ENCODE measurements at regions not wholly inside any gene's neighbourhood (a gene's known extent, or its start where the extent isn't known, plus 50 kb on each side); places are given as distances from the start of the nearest gene placed in this dataset.

DNA sequence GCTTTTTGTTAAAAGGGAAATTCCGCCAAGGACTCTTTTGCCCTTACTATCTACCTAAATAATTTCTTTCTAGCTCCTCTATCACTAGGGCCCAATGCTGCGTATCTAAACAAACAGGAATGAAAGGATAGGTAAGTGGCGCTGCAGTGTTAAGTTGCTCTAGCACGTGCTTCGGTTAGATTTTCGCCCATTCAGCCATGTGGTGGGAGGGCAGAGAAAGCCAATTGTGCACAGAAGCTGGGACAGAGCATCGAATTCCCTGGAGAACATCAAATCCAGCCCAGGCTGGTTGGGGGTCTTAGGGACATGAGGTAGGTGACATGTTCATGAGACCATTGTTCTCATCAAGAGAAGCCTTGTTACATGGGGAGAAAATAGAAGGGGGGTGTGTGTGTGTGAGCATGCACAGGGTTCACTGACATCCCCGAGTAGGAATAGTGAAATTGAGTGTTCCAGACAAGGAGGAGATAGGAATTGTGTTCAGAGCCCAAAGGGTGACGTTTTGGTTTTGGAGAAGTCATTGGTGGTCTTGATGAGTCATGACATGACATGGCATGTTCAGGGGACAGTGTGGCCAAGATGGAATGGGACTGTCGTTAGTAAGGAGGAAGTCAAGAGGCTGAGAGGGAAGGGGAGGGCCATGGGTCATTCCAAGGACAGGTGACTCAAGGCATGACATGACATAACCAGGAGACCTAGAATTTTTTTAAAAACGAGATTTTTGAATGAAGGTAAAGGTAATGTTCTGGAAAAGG lies 107.1 kb downstream of the TLR5 start:
- Histone ChIP-seq H3K27me3 (ENCODE audit: insufficient read depth) (no peaks in the 10 kb centered on the region; the same call in 1 of the 2 replicates), H4K20me1 (ENCODE audit: insufficient read depth) (no peaks in the 10 kb centered on the region), H3K79me2 (ENCODE audit: insufficient read depth) (no peaks in the 10 kb centered on the region), H3K4me3 (ENCODE audit: low read depth in 2 of 2, low read length in 1 of 2) (no peak overlapping the region), H2AFZ (ENCODE audit: low read depth) (no peak overlapping the region), H3K9me2 (no peaks in the 10 kb centered on the region), H3K4me2 (no peak overlapping the region), H3K9ac (no peak overlapping the region), H3K36me3 (replicated peaks in 1 of 2; ENCODE audit: control insufficient read depth in 1 of 2, insufficient read depth in 2 of 2, low read length in 1 of 2) (no peaks in the 10 kb centered on the region), H3K27ac (ENCODE audit: low read depth in 2 of 2, low read length in 1 of 2) (no peak overlapping the region), H3F3A (replicated peaks; ENCODE audit: insufficient read depth) (no peaks in the 10 kb centered on the region), H3K4me1 (ENCODE audit: control insufficient read depth in 1 of 2, insufficient read depth in 2 of 2, low read depth in 1 of 2, low read length in 1 of 2) (peaks cover 0 to 4% of the 10 kb centered on the region in 2 experiments; a peak in 1 of 4 replicates), H3K9me3 (no peaks in the 10 kb centered on the region)
- TF ChIP-seq NFIC (IDR thresholded peaks at IDR 0.05; ENCODE audit: borderline replicate concordance) (no peak), FOXJ3 (CRISPR knock-in tag; IDR thresholded peaks at IDR 0.05) (no peak), EZH2phosphoT487 (IDR thresholded peaks at IDR 0.05; ENCODE audit: borderline replicate concordance, low read depth) (no peak), NRF1 (IDR thresholded peaks at IDR 0.05; ENCODE audit: low read depth, low read length) (no peak), FOXM1 (IDR thresholded peaks at IDR 0.05; ENCODE audit: low read depth) (no peak), MEF2A (IDR thresholded peaks at IDR 0.05; ENCODE audit: borderline replicate concordance, low read depth) (no peak), GATA2 (CRISPR knock-in tag; IDR thresholded peaks at IDR 0.05) (no peak), RAD21 (IDR thresholded peaks at IDR 0.05; ENCODE audit: low read length) (no peak)
- TF ChIP-seq, protein P1, sequence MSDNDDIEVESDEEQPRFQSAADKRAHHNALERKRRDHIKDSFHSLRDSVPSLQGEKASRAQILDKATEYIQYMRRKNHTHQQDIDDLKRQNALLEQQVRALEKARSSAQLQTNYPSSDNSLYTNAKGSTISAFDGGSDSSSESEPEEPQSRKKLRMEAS (IDR thresholded peaks at IDR 0.05; ENCODE audit: low read depth), result no peak
- TF ChIP-seq, protein P2, sequence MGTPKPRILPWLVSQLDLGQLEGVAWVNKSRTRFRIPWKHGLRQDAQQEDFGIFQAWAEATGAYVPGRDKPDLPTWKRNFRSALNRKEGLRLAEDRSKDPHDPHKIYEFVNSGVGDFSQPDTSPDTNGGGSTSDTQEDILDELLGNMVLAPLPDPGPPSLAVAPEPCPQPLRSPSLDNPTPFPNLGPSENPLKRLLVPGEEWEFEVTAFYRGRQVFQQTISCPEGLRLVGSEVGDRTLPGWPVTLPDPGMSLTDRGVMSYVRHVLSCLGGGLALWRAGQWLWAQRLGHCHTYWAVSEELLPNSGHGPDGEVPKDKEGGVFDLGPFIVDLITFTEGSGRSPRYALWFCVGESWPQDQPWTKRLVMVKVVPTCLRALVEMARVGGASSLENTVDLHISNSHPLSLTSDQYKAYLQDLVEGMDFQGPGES (IDR thresholded peaks at IDR 0.05; ENCODE audit: low read depth, low read length), result no peak
- ChIA-PET POLR2A (no interaction called here), CTCF (no interaction called here)
- no peak for DNase-seq
- 49% methylated on average over 11 of the region's 11 CpGs for WGBS (ENCODE audit: low lambda C conversion rate)

DNA sequence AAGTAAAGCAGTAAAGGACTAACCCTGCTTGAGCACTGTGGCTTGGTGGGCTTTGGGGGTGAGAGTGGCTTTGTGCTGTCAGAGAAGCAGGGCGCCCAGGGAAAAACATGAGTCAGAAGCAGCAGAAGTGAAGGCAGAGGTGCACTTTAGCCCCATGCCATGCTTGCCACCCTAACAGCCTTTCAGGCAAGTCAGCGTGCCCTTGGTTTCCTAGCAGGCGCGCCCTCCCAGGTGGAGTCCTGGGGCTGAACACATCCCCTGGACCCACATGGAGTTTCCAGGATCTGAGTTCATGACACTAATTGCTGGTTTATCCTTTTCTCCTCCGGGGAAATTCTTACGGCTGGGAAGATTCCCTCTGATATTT lies 106.6 kb downstream of the TLR5 start:
- no peaks in the 10 kb centered on the region for H3K36me3 ChIP-seq (replicated peaks in 1 of 2; ENCODE audit: control insufficient read depth in 1 of 2, insufficient read depth in 2 of 2, low read length in 1 of 2)
- no peaks in the 10 kb centered on the region for H4K20me1 ChIP-seq (ENCODE audit: insufficient read depth)
- H3K79me2 ChIP-seq (ENCODE audit: insufficient read depth), result no peaks in the 10 kb centered on the region
- no peaks in the 10 kb centered on the region for H3K9me2 ChIP-seq
- H3K27me3 ChIP-seq (ENCODE audit: insufficient read depth), result no peaks in the 10 kb centered on the region; the same call in 1 of the 2 replicates
- H3K4me2 ChIP-seq, result no peak overlapping the region
- H3K9ac ChIP-seq, result no peak overlapping the region
- POLR2A ChIA-PET, result no interaction called here
- no peak overlapping the region for H2AFZ ChIP-seq (ENCODE audit: low read depth)
- no peak for DNase-seq
- 95% methylated on average over 6 of the region's 6 CpGs for WGBS (ENCODE audit: low lambda C conversion rate)
- H3K27ac ChIP-seq (ENCODE audit: low read depth in 2 of 2, low read length in 1 of 2), result no peak overlapping the region
- H3K4me3 ChIP-seq (ENCODE audit: low read depth in 2 of 2, low read length in 1 of 2), result no peak overlapping the region
- no peak for TF ChIP-seq POLR2AphosphoS5 (IDR thresholded peaks at IDR 0.05; ENCODE audit: low read depth, low read length)
- TF ChIP-seq GATA2 (CRISPR knock-in tag; IDR thresholded peaks at IDR 0.05), result no peak
- no peak for TF ChIP-seq NRF1 (IDR thresholded peaks at IDR 0.05; ENCODE audit: low read depth, low read length)
- TF ChIP-seq MXI1 (IDR thresholded peaks at IDR 0.05; ENCODE audit: low read depth, low read length), result no peak
- TF ChIP-seq, protein P3, sequence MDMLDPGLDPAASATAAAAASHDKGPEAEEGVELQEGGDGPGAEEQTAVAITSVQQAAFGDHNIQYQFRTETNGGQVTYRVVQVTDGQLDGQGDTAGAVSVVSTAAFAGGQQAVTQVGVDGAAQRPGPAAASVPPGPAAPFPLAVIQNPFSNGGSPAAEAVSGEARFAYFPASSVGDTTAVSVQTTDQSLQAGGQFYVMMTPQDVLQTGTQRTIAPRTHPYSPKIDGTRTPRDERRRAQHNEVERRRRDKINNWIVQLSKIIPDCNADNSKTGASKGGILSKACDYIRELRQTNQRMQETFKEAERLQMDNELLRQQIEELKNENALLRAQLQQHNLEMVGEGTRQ (IDR thresholded peaks at IDR 0.05; ENCODE audit: borderline replicate concordance, low read depth, low read length), result no peak
- no peak for TF ChIP-seq EZH2phosphoT487 (IDR thresholded peaks at IDR 0.05; ENCODE audit: borderline replicate concordance, low read depth)
- no peak for TF ChIP-seq GABPA (IDR thresholded peaks at IDR 0.05; ENCODE audit: low read depth)
- TF ChIP-seq MEF2A (IDR thresholded peaks at IDR 0.05; ENCODE audit: borderline replicate concordance, low read depth), result no peak
- no peak for TF ChIP-seq SIN3A (IDR thresholded peaks at IDR 0.05; ENCODE audit: borderline replicate concordance, low read depth, low read length)
- TF ChIP-seq, protein P4, sequence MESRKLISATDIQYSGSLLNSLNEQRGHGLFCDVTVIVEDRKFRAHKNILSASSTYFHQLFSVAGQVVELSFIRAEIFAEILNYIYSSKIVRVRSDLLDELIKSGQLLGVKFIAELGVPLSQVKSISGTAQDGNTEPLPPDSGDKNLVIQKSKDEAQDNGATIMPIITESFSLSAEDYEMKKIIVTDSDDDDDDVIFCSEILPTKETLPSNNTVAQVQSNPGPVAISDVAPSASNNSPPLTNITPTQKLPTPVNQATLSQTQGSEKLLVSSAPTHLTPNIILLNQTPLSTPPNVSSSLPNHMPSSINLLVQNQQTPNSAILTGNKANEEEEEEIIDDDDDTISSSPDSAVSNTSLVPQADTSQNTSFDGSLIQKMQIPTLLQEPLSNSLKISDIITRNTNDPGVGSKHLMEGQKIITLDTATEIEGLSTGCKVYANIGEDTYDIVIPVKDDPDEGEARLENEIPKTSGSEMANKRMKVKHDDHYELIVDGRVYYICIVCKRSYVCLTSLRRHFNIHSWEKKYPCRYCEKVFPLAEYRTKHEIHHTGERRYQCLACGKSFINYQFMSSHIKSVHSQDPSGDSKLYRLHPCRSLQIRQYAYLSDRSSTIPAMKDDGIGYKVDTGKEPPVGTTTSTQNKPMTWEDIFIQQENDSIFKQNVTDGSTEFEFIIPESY (IDR thresholded peaks at IDR 0.05; ENCODE audit: borderline replicate concordance, low read depth), result no peak
- no peak for TF ChIP-seq RAD21 (IDR thresholded peaks at IDR 0.05; ENCODE audit: low read length)
- no peaks in the 10 kb centered on the region for H3K9me3 ChIP-seq
- H3K4me1 ChIP-seq (ENCODE audit: control insufficient read depth in 1 of 2, insufficient read depth in 2 of 2, low read depth in 1 of 2, low read length in 1 of 2), result no peaks in the 10 kb centered on the region; a peak in 1 of 4 replicates
- no peaks in the 10 kb centered on the region for H3F3A ChIP-seq (replicated peaks; ENCODE audit: insufficient read depth)
- CTCF ChIA-PET, result no interaction called here
